ENCODE measurements at regions not wholly inside any gene's neighbourhood (a gene's known extent, or its start where the extent isn't known, plus 50 kb on each side); places are given as distances from the start of the nearest gene placed in this dataset.

GRCh38 chr1:90190523-90190922 lies 195.6 kb downstream of the ZNF326 start:
- DNase-seq = no peak

GRCh38 chr1:90189889-90190288 lies 195.0 kb downstream of the ZNF326 start:
- DNase-seq = no peak

- DNase-seq = no peak
Measured at GRCh38 chr1:90187323-90187585, 192.3 kb downstream of the ZNF326 start.

DNA sequence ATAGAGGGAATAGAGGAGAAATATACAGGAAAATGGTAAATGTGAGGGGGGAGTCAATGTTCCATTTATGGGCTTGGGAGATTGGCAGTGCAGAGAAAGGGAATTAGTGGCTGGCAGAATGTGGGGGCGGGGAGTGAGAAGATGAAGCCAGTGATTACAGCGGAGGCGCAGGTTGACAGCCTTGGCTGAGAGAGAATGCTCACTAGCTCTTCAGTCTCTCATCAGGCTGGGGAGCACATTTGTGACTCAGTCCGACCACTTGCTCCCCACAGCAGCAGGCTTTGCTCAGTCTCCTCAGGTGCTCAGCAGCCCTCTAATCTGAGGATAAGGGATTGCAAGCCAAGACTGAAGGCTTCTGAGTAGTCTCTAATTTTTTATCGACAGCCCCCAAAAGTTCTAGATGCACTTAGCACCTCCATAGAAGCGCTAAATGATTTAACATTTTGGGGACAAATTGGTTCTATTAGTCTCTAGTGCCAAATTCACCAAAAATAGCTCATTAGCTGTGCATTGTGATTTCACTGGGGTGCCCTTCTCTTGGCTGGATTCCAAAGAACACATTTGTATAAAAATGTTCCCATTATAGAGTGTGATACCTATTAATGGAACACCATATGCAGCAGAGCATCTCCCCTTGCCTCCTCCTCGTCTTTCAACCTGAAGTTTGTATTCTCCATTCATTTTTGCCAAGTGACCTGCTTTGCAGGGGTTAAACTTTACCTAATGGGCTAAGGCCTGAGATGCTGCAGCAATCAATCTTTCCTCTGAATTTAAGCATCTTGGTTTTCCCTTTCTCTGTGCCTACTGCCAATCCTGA lies 191.8 kb downstream of the ZNF326 start:
- DNase-seq = no peak

- DNase-seq = no peak
Measured at GRCh38 chr1:90176530-90176929, 181.6 kb downstream of the ZNF326 start.

- peak; percentile 10 for DNase-seq
Measured at GRCh38 chr1:90175490-90176167, 180.7 kb downstream of the ZNF326 start.

GRCh38 chr1:90174246-90174645 lies 179.3 kb downstream of the ZNF326 start:
- no peak for DNase-seq

GRCh38 chr1:90162216-90162615 lies 167.3 kb downstream of the ZNF326 start:
- DNase-seq = no peak

DNA sequence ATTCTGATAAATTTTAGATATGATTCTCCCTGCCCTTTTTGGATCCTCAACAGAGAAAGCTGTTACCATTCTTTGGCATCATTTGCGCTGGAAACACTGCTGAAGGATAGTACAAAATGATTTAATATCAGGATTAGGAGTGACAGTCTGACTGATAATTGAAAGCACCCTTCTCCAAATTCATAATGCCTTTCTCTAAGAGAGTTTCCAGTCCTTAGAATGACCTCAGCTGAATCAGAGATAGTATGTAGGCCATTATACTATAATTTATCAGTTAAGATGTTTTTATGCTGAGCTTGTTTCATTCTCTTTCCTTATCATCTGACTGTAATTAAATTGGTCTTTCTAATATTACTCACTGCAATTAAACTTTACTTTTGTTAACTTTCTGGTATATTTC lies 166.7 kb downstream of the ZNF326 start:
- no peak for DNase-seq

- DNase-seq = no peak
Measured at GRCh38 chr1:90155721-90156487, 161.0 kb downstream of the ZNF326 start.

DNA sequence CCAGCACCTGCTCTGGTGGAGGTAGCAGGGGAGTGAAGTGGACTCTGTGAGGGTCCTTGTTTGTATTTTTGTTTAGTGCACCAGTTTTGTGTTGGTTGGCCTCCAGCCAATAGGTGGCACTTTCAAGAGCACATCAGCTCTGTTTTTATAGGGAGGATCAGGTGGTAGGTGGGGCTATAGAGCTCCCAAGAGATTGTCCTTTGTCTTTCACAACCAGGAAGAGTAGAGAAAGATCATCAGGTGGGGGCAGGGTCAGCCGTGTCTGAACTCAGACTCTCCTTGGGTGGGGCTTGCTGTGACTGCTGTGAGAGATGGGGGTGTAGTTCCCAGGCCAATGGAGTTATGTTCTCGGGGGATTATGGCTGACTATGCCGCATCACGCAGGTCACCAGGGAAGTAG lies 159.8 kb downstream of the ZNF326 start:
- no peak for DNase-seq

- DNase-seq = no peak
Measured at GRCh38 chr1:90149101-90149500, 154.2 kb downstream of the ZNF326 start.

DNA sequence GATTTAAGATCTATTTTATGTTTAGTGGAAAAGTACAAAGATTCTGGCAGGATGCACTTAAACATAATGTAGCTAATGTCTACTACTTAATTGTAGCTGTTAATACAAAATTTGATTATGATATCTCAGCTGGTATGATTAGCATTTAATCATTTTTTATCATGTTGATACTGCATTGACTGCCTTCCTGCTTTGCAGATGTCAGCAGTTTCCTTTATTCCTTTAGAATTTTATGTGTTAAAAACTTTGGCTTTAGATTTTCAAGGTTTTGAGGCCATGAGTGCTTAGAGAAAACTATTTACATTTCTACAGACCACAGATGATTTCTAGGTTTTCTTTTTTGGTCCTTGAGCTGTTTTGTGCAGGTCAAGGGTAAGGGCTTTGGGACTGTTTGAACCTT lies 152.2 kb downstream of the ZNF326 start:
- DNase-seq = no peak

- DNase-seq = no peak
Measured at GRCh38 chr1:90144820-90145219, 149.9 kb downstream of the ZNF326 start.

GRCh38 chr1:90143591-90143990 lies 148.7 kb downstream of the ZNF326 start:
- peak; percentile 12 for DNase-seq

- no peak for DNase-seq
Measured at GRCh38 chr1:90142697-90143096, 147.8 kb downstream of the ZNF326 start.

- DNase-seq = no peak
Measured at GRCh38 chr1:90139837-90140236, 144.9 kb downstream of the ZNF326 start.

- DNase-seq = no peak
Measured at GRCh38 chr1:90135286-90135685, 140.4 kb downstream of the ZNF326 start.

DNA sequence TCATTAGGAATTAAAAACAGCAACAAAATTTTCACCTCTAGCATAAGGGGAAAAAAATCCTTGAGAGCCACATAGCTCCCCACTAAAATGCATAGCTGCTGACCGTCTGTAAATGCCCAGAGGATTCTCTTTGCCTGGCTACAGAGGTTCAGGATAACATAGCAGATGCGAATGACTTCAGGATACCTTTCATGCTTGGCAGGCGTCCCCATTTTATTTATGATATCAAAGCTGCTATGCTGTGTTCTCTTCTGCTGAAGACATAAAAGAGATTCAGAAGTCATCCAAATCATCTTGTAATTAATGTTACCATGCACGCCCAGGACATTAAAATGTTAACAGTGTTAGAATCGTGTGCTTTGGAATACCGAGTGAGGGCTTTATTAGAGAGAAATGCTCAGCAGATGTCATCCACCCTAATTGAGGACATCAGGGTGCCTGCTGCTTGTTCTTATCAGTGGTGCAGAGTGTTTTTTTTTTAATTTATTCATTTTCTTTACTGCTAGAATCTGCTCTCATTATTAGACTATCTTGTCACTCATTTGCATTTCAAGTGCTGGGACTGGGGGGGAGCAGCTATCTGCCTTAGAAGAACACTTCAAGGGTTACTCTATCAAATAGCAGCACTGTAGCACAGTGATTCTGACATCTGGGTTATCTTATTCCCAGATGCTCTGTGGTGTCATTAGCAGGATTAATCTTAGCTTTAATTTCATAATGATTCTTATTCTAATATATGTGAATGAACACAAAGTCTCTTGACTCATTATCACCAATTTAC lies 139.5 kb downstream of the ZNF326 start:
- DNase-seq = peak; percentile 44

GRCh38 chr1:90133133-90133532 lies 138.2 kb downstream of the ZNF326 start:
- peak; percentile 19 for DNase-seq

DNA sequence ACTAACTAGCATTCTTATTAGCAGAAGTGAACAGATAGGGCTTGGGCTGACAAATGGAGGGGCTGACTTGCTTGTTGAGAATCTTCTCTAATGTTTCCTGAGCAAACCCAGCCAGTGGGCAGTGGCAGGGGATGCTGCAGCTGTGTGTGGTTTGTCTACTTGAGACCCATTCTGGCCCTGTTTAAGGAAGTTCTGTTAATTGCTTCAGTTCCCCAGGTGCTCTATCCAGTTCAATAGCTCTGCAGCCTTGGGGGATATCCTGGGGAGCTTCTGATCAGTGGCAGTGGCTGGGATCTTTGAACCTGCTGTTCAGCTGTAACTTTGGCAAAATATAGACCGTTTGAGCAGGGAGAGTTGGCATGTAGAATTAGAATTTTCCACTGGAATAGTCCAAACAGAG lies 137.4 kb downstream of the ZNF326 start:
- DNase-seq = no peak

GRCh38 chr1:90127288-90127953 lies 132.5 kb downstream of the ZNF326 start:
- no peak for DNase-seq

DNA sequence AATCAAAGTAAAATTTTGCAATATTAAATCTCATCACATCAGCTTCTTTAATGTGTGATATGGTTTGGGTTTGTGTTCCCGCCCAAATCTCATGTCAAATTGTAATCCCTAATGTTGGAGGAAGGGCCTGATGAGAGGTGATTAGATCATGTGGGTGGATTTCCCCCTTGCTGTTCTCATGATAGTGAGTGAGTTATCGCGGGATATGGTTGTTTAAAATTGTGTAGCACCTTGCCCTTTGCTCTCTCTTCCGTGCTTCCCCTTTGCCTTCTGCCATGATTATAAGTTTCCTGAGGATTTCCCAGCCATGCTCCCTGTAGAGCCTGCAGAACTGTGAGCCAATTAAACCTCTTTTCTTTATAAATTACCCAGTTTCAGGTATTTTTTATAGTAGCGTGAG lies 131.9 kb downstream of the ZNF326 start:
- DNase-seq = no peak
